HepG2 (cell line): ENCODE measurements at regions not wholly inside any gene's neighbourhood (a gene's known extent, or its start where the extent isn't known, plus 50 kb on each side); places are given as distances from the start of the nearest gene placed in this dataset.

Source experiments
- CEBPB ChIP-seq: IDR thresholded peaks from 2 replicates; pipeline ENCODE4 v1.6.1; 2011; ENCODE audit warnings: low read depth, low read length, improper control_type of control experiment, borderline replicate concordance
- POLR2AphosphoS5 ChIP-seq: IDR thresholded peaks from 2 replicates; pipeline ENCODE4 v1.6.1; 2012; ENCODE audit warnings: low read depth, low read length
- XRCC5 ChIP-seq: fragments of 200-400 bp; formaldehyde crosslinking; optimal IDR thresholded peaks from 2 replicates; pipeline ENCODE3; 2017; ENCODE audit warnings: mild to moderate bottlenecking, low read length
- ZNF44 ChIP-seq: sonication (generic); formaldehyde crosslinking; IDR thresholded peaks from 2 replicates; pipeline ENCODE4 v1.5.1; 2020; ENCODE audit warnings: mild to moderate bottlenecking, missing genetic modification reagents
- TF ChIP-seq, protein P1 (sequence below): sonication (generic); formaldehyde crosslinking; IDR thresholded peaks from 2 replicates; pipeline ENCODE4 v1.4.0; 2020; ENCODE audit warnings: missing genetic modification reagents
- TF ChIP-seq, protein P2 (sequence below): IDR thresholded peaks from 2 replicates; pipeline ENCODE4 v1.6.1; 2016; ENCODE audit warnings: missing compliant biosample characterization, missing genetic modification reagents, borderline replicate concordance
- TF ChIP-seq, protein P3 (sequence below): sonication (generic); formaldehyde crosslinking; IDR thresholded peaks from 2 replicates; pipeline ENCODE4 v1.5.0; 2020; ENCODE audit warnings: mild to moderate bottlenecking, missing genetic modification reagents

DNA sequence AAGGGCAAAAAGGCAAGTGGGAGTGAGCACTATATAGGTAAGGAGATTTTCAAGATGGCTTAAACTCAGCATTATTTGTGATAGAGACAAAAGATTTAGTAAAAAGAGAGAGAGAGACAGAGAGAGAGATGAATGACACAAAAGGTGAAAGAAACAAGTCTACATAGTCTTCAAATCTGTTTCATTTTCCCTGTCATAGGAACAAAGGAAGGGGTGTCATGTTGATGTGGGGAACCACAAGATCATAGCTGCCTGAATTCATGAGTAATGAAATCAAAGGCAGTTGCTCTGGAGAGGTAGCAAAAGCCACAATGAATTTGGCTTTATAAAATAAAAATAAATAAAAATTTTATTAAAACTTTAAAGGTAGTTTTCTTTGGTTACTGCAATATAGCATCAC lies 67.2 kb upstream of the PHIP start (continued):
- no peak for TF ChIP-seq CEBPB
- TF ChIP-seq, protein P1, sequence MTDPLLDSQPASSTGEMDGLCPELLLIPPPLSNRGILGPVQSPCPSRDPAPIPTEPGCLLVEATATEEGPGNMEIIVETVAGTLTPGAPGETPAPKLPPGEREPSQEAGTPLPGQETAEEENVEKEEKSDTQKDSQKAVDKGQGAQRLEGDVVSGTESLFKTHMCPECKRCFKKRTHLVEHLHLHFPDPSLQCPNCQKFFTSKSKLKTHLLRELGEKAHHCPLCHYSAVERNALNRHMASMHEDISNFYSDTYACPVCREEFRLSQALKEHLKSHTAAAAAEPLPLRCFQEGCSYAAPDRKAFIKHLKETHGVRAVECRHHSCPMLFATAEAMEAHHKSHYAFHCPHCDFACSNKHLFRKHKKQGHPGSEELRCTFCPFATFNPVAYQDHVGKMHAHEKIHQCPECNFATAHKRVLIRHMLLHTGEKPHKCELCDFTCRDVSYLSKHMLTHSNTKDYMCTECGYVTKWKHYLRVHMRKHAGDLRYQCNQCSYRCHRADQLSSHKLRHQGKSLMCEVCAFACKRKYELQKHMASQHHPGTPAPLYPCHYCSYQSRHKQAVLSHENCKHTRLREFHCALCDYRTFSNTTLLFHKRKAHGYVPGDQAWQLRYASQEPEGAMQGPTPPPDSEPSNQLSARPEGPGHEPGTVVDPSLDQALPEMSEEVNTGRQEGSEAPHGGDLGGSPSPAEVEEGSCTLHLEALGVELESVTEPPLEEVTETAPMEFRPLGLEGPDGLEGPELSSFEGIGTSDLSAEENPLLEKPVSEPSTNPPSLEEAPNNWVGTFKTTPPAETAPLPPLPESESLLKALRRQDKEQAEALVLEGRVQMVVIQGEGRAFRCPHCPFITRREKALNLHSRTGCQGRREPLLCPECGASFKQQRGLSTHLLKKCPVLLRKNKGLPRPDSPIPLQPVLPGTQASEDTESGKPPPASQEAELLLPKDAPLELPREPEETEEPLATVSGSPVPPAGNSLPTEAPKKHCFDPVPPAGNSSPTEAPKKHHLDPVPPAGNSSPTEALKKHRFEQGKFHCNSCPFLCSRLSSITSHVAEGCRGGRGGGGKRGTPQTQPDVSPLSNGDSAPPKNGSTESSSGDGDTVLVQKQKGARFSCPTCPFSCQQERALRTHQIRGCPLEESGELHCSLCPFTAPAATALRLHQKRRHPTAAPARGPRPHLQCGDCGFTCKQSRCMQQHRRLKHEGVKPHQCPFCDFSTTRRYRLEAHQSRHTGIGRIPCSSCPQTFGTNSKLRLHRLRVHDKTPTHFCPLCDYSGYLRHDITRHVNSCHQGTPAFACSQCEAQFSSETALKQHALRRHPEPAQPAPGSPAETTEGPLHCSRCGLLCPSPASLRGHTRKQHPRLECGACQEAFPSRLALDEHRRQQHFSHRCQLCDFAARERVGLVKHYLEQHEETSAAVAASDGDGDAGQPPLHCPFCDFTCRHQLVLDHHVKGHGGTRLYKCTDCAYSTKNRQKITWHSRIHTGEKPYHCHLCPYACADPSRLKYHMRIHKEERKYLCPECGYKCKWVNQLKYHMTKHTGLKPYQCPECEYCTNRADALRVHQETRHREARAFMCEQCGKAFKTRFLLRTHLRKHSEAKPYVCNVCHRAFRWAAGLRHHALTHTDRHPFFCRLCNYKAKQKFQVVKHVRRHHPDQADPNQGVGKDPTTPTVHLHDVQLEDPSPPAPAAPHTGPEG (CRISPR knock-in tag): no peak
- TF ChIP-seq, protein P2, sequence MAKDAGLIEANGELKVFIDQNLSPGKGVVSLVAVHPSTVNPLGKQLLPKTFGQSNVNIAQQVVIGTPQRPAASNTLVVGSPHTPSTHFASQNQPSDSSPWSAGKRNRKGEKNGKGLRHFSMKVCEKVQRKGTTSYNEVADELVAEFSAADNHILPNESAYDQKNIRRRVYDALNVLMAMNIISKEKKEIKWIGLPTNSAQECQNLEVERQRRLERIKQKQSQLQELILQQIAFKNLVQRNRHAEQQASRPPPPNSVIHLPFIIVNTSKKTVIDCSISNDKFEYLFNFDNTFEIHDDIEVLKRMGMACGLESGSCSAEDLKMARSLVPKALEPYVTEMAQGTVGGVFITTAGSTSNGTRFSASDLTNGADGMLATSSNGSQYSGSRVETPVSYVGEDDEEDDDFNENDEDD (CRISPR knock-in tag): no peak
- TF ChIP-seq XRCC5: no peak
- TF ChIP-seq ZNF44 (CRISPR knock-in tag): no peak
- TF ChIP-seq POLR2AphosphoS5: no peak
- TF ChIP-seq, protein P3, sequence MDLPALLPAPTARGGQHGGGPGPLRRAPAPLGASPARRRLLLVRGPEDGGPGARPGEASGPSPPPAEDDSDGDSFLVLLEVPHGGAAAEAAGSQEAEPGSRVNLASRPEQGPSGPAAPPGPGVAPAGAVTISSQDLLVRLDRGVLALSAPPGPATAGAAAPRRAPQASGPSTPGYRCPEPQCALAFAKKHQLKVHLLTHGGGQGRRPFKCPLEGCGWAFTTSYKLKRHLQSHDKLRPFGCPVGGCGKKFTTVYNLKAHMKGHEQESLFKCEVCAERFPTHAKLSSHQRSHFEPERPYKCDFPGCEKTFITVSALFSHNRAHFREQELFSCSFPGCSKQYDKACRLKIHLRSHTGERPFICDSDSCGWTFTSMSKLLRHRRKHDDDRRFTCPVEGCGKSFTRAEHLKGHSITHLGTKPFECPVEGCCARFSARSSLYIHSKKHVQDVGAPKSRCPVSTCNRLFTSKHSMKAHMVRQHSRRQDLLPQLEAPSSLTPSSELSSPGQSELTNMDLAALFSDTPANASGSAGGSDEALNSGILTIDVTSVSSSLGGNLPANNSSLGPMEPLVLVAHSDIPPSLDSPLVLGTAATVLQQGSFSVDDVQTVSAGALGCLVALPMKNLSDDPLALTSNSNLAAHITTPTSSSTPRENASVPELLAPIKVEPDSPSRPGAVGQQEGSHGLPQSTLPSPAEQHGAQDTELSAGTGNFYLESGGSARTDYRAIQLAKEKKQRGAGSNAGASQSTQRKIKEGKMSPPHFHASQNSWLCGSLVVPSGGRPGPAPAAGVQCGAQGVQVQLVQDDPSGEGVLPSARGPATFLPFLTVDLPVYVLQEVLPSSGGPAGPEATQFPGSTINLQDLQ: no peak
- TF ChIP-seq, all 625 proteins: peak for 0
